Mammary epithelial cell (primary cell): ENCODE measurements at regions not wholly inside any gene's neighbourhood (a gene's known extent, or its start where the extent isn't known, plus 50 kb on each side); places are given as distances from the start of the nearest gene placed in this dataset.

ENCODE experiments used
- CTCF ChIP-seq, 2 donors: IDR thresholded peaks in 1 of 2; conservative IDR thresholded peaks in 1 of 2; 2 replicates each; pipeline ENCODE4 v1.5.1; 2011 to 2012; ENCODE audit warnings: inconsistent platforms in 2 of 2, low read length in 2 of 2, mild to moderate bottlenecking in 2 of 2, control low read depth in 1 of 2, low read depth in 1 of 2; ENCODE audit not compliant: insufficient read depth in 1 of 2; ENCODE audit errors: extremely low read depth in 1 of 2
- EZH2 ChIP-seq: IDR thresholded peaks from 2 replicates; pipeline ENCODE4 v1.6.1; 2012; ENCODE audit warnings: low read length, inconsistent platforms, borderline replicate concordance

- TF ChIP-seq CTCF (conservative IDR thresholded peaks at IDR 0.05 in 1 of 2, IDR thresholded peaks at IDR 0.05 in 1 of 2; ENCODE audit: extremely low read depth in 1 of 2, insufficient read depth in 1 of 2, low read depth in 1 of 2, low read length in 2 of 2) (no peak), EZH2 (no peak)
Observed at GRCh38 chr6:113055998-113056397, 708.9 kb downstream of the RFPL4B start.
